Upper lobe of left lung (tissue), 4 donors: ENCODE measurements at regions not wholly inside any gene's neighbourhood (a gene's known extent, or its start where the extent isn't known, plus 50 kb on each side); places are given as distances from the start of the nearest gene placed in this dataset.

Experiments
- EP300 ChIP-seq, 4 donors: sonication (generic); formaldehyde crosslinking; IDR thresholded peaks; one replicate each; pipeline ENCODE4 v1.5.1; 2017; ENCODE audit warnings: antibody characterized with exemption in 4 of 4, control low read depth in 2 of 4
- POLR2A ChIP-seq, 4 donors: fragments of 450-650 bp; IDR thresholded peaks; one replicate each; pipeline ENCODE4 v1.5.1; 2016 to 2017; ENCODE audit warnings: antibody characterized with exemption in 4 of 4, mild to moderate bottlenecking in 2 of 4
- POLR2AphosphoS5 ChIP-seq, 2 donors: sonication (generic); formaldehyde crosslinking; IDR thresholded peaks; one replicate each; pipeline ENCODE4 v1.5.1; 2017; ENCODE audit warnings: antibody characterized with exemption in 2 of 2
- TF ChIP-seq, protein P1 (sequence below), 6 experiments: fragments of 450-650 bp in 4 of 6; fragments of 200-600 bp in 2 of 6; sonication (generic) in 2 of 6; IDR thresholded peaks; one replicate each; pipeline ENCODE4 v1.5.1; 2016 to 2019; ENCODE audit warnings: antibody characterized with exemption in 6 of 6

DNA sequence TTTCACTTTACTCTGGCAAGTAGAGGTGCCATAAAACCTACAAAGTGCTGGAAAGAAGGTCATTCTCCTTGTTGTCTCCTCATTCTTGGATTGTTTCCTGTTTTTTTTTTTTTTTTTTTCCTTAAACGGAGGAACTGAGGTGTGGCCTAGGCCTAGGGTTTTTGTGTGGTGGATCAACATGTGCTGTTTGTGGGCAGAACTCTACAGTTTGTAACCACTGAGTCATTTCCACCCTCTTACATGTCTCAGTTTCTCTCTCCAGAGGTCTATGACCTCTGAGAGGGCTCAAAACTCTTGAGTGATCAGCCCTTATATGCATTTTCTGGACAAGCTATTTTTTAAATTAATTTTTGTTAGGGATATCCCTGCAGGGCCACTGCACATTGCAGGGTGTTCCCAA, 296.0 kb downstream of the PPP1R3A start:
- TF ChIP-seq, protein P1, sequence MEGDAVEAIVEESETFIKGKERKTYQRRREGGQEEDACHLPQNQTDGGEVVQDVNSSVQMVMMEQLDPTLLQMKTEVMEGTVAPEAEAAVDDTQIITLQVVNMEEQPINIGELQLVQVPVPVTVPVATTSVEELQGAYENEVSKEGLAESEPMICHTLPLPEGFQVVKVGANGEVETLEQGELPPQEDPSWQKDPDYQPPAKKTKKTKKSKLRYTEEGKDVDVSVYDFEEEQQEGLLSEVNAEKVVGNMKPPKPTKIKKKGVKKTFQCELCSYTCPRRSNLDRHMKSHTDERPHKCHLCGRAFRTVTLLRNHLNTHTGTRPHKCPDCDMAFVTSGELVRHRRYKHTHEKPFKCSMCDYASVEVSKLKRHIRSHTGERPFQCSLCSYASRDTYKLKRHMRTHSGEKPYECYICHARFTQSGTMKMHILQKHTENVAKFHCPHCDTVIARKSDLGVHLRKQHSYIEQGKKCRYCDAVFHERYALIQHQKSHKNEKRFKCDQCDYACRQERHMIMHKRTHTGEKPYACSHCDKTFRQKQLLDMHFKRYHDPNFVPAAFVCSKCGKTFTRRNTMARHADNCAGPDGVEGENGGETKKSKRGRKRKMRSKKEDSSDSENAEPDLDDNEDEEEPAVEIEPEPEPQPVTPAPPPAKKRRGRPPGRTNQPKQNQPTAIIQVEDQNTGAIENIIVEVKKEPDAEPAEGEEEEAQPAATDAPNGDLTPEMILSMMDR (IDR thresholded peaks at IDR 0.05) = no peak
- TF ChIP-seq POLR2A (IDR thresholded peaks at IDR 0.05) (no peak), EP300 (IDR thresholded peaks at IDR 0.05) (no peak), POLR2AphosphoS5 (IDR thresholded peaks at IDR 0.05) (no peak)
